ENCODE measurements at regions not wholly inside any gene's neighbourhood (a gene's known extent, or its start where the extent isn't known, plus 50 kb on each side); places are given as distances from the start of the nearest gene placed in this dataset.

GRCh38 chr3:178907081-178907480 lies 164.5 kb downstream of the ZMAT3 start:
- TF ChIP-seq, protein P1, sequence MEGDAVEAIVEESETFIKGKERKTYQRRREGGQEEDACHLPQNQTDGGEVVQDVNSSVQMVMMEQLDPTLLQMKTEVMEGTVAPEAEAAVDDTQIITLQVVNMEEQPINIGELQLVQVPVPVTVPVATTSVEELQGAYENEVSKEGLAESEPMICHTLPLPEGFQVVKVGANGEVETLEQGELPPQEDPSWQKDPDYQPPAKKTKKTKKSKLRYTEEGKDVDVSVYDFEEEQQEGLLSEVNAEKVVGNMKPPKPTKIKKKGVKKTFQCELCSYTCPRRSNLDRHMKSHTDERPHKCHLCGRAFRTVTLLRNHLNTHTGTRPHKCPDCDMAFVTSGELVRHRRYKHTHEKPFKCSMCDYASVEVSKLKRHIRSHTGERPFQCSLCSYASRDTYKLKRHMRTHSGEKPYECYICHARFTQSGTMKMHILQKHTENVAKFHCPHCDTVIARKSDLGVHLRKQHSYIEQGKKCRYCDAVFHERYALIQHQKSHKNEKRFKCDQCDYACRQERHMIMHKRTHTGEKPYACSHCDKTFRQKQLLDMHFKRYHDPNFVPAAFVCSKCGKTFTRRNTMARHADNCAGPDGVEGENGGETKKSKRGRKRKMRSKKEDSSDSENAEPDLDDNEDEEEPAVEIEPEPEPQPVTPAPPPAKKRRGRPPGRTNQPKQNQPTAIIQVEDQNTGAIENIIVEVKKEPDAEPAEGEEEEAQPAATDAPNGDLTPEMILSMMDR (IDR thresholded peaks at IDR 0.05 in 4 of 5, conservative IDR thresholded peaks at IDR 0.05 in 1 of 5), result no peak
- TF ChIP-seq POLR2A (IDR thresholded peaks at IDR 0.05), result no peak

Data from gastrocnemius medialis (tissue), 4 donors.